Gastrocnemius medialis (tissue), 4 donors: ENCODE measurements at regions not wholly inside any gene's neighbourhood (a gene's known extent, or its start where the extent isn't known, plus 50 kb on each side); places are given as distances from the start of the nearest gene placed in this dataset.

Experiments used
- ATAC-seq, 2 donors: fragments of 150-250 bp; one replicate each; pipeline ENCODE4 v1.9.1; 2016
- DNase-seq, 2 donors: peaks; one replicate each; pipeline ENCODE4 v3.0.0-alpha.2; 2019
- H3K27ac ChIP-seq, 4 donors: fragments of 200-600 bp; sonication (generic); 1 replicate in 1 of 4; 2 replicates in 3 of 4; pipeline ENCODE4 v1.5.1; 2016 to 2018; ENCODE audit warnings: mild to moderate bottlenecking in 2 of 4, moderate library complexity in 1 of 4
- H3K27me3 ChIP-seq, 3 donors: fragments of 200-600 bp; sonication (generic) in 2 of 3; 1 replicate in 1 of 3; 2 replicates in 2 of 3; pipeline versions ENCODE4 v1.5.1 to v1.6.0; 2016 to 2019; ENCODE audit warnings: mild to moderate bottlenecking in 1 of 3, moderate library complexity in 1 of 3
- H3K36me3 ChIP-seq, 2 donors: fragments of 200-600 bp; sonication (generic) in 1 of 2; one replicate each; pipeline ENCODE4 v1.5.1; 2017 to 2018
- H3K4me1 ChIP-seq, 2 donors: fragments of 200-600 bp; sonication (generic) in 1 of 2; one replicate each; pipeline ENCODE4 v1.5.1; 2016 to 2017; ENCODE audit warnings: mild to moderate bottlenecking in 2 of 2
- H3K4me3 ChIP-seq, 4 donors: fragments of 200-600 bp; sonication (generic) in 3 of 4; 1 replicate in 1 of 4; 2 replicates in 3 of 4; pipeline ENCODE4 v1.5.1; 2016 to 2019; ENCODE audit warnings: mild to moderate bottlenecking in 2 of 4
- H3K9me3 ChIP-seq, 3 donors: fragments of 200-600 bp; sonication (generic) in 2 of 3; 1 replicate in 1 of 3; 2 replicates in 2 of 3; pipeline ENCODE4 v1.5.1; 2016 to 2019
- POLR2A ChIP-seq, 2 donors: fragments of 450-650 bp; IDR thresholded peaks; one replicate each; pipeline ENCODE4 v1.6.1; 2017; ENCODE audit warnings: antibody characterized with exemption in 2 of 2, mild to moderate bottlenecking in 2 of 2, moderate library complexity in 2 of 2
- in situ Hi-C, 4 donors: fragments of 200-750 bp; cut with MboI; loops; one replicate each; pipeline versions ENCODE4 v1.15.0 to v1.8.0; 2017; ENCODE audit warnings: low sequenced_read_pairs in 4 of 4
- intact Hi-C: fragments of 100-400 bp; cut with DNase I; formaldehyde crosslinking; loops from one replicate; pipeline ENCODE4 v1.15.1; 2023; ENCODE audit warnings: low total_unique reads
- TF ChIP-seq, protein P1 (sequence below), 5 experiments: fragments of 450-650 bp in 3 of 5; fragments of 200-600 bp in 2 of 5; sonication (generic) in 2 of 5; IDR thresholded peaks in 4 of 5; conservative IDR thresholded peaks in 1 of 5; 1 replicate in 4 of 5; 2 replicates in 1 of 5; pipeline ENCODE4 v1.5.1; 2016 to 2019; ENCODE audit warnings: antibody characterized with exemption in 5 of 5, mild to moderate bottlenecking in 3 of 5, moderate library complexity in 3 of 5

DNA sequence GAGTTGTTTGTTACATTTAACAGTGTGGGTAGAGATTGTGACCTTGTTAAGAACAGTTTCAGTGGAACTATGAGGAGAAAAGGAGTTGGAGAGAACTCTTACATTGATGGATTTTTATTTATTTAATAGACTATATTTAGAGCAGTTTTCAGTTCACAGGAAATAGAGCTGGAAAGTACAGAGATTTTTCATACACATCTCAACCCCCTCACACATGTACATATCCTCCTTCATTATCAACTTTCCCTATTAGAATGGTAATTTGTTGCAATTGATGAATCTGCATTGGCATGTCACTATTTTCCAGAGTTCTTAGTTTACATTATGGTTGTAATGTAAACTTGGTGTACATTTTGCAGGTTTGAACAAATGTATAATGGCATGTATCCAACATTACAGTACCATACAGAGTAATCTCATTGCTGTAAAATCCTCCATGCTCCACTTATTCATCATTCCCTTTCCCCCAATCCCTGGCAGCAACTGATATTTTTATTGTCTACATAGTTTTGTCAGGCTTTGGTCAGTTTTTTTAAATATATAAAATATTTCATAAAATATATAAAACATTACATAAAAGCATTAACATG is 756.6 kb upstream of the DPPA4 start:
- intact Hi-C loops (no loop called here), in situ Hi-C loops (no loop called here)
- TF ChIP-seq, protein P1, sequence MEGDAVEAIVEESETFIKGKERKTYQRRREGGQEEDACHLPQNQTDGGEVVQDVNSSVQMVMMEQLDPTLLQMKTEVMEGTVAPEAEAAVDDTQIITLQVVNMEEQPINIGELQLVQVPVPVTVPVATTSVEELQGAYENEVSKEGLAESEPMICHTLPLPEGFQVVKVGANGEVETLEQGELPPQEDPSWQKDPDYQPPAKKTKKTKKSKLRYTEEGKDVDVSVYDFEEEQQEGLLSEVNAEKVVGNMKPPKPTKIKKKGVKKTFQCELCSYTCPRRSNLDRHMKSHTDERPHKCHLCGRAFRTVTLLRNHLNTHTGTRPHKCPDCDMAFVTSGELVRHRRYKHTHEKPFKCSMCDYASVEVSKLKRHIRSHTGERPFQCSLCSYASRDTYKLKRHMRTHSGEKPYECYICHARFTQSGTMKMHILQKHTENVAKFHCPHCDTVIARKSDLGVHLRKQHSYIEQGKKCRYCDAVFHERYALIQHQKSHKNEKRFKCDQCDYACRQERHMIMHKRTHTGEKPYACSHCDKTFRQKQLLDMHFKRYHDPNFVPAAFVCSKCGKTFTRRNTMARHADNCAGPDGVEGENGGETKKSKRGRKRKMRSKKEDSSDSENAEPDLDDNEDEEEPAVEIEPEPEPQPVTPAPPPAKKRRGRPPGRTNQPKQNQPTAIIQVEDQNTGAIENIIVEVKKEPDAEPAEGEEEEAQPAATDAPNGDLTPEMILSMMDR (IDR thresholded peaks at IDR 0.05 in 4 of 5, conservative IDR thresholded peaks at IDR 0.05 in 1 of 5), result no peak
- no peak for TF ChIP-seq POLR2A (IDR thresholded peaks at IDR 0.05)
- DNase-seq (no peak), ATAC-seq (no peak)
- no peaks in the 10 kb centered on the region for H3K27me3 ChIP-seq
- no peaks in the 10 kb centered on the region for H3K4me1 ChIP-seq
- no peak overlapping the region for H3K27ac ChIP-seq
- no peak overlapping the region for H3K4me3 ChIP-seq
- H3K36me3 ChIP-seq, result no peaks in the 10 kb centered on the region
- no peaks in the 10 kb centered on the region for H3K9me3 ChIP-seq

DNA sequence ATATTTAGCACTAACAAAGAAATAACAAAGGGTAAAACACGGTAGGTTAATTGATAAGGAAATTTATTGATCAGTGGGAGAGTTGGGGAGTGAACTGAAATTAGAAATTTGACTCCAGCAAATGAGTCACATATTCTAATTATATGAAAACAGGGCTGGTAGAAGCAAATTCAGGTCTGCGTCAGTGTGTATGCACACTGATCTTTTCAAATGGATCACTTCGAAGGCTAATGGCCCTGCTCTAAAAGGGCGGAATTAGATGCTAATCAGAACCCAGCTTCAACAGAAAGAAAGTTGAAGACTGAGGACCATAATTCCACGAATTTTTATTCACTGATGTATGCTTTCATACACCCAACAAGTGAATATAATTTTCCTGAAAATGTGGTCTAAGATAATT is 762.4 kb upstream of the DPPA4 start:
- H3K9me3 ChIP-seq, result no peaks in the 10 kb centered on the region
- no peak for DNase-seq
- H3K36me3 ChIP-seq, result no peaks in the 10 kb centered on the region
- intact Hi-C loops (no loop called here), in situ Hi-C loops (no loop called here)
- H3K27ac ChIP-seq, result no peak overlapping the region
- TF ChIP-seq, protein P1 (IDR thresholded peaks at IDR 0.05 in 4 of 5, conservative IDR thresholded peaks at IDR 0.05 in 1 of 5), result no peak
- no peaks in the 10 kb centered on the region for H3K27me3 ChIP-seq
- H3K4me3 ChIP-seq, result no peak overlapping the region
- no peaks in the 10 kb centered on the region for H3K4me1 ChIP-seq
- no peak for ATAC-seq

DNA sequence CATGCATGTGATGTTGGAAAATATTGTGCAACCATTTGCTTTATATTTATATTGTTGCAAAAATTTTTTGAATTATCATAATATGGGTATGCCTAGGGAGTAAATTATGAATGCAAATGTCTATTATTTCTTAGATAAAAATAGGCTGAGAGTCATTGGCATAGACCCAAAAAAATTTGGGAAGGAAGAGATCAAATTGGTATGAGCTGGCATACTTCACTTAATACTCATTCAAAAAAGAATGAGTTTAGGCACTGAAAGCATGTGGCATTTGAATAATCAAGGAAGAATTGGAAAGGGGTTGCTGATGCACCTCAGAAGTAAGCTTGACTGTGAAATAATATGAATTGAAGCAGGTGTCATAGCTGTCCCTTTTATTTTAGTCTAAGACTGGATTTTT is 764.0 kb upstream of the DPPA4 start:
- Histone ChIP-seq H3K36me3 (no peaks in the 10 kb centered on the region), H3K27ac (no peak overlapping the region), H3K9me3 (no peaks in the 10 kb centered on the region), H3K27me3 (no peaks in the 10 kb centered on the region), H3K4me1 (no peaks in the 10 kb centered on the region), H3K4me3 (no peak overlapping the region)
- no peak for DNase-seq
- in situ Hi-C loops, result no loop called here
- no peak for ATAC-seq
- TF ChIP-seq, protein P1 (IDR thresholded peaks at IDR 0.05 in 4 of 5, conservative IDR thresholded peaks at IDR 0.05 in 1 of 5), result no peak
- no peak for TF ChIP-seq POLR2A (IDR thresholded peaks at IDR 0.05)
- intact Hi-C loops, result no loop called here

DNA sequence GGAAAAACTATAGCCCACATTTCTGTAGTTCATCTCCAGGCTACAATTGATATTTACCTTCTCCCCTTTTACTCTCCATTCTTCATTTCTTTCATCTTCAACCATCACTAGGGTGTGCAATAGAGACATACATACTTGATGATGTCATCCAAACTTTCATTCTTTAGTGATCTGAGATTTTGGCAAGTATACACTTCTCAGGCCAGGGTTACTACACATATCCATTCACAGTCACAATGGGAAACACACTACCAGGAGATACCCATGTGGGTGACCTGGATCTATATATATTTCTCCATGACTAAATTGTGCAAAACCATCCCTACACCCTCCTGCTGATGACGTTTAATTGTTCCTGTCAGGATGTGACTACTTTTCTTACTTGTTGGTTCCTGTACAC is 769.5 kb upstream of the DPPA4 start:
- H3K4me1 ChIP-seq, result no peaks in the 10 kb centered on the region
- H3K27ac ChIP-seq, result no peak overlapping the region
- no peaks in the 10 kb centered on the region for H3K9me3 ChIP-seq
- H3K27me3 ChIP-seq, result no peaks in the 10 kb centered on the region
- no peaks in the 10 kb centered on the region for H3K36me3 ChIP-seq
- intact Hi-C loops, result no loop called here
- ATAC-seq, result no peak
- in situ Hi-C loops, result no loop called here
- no peak for DNase-seq
- TF ChIP-seq, protein P1 (IDR thresholded peaks at IDR 0.05 in 4 of 5, conservative IDR thresholded peaks at IDR 0.05 in 1 of 5), result no peak
- H3K4me3 ChIP-seq, result no peak overlapping the region

DNA sequence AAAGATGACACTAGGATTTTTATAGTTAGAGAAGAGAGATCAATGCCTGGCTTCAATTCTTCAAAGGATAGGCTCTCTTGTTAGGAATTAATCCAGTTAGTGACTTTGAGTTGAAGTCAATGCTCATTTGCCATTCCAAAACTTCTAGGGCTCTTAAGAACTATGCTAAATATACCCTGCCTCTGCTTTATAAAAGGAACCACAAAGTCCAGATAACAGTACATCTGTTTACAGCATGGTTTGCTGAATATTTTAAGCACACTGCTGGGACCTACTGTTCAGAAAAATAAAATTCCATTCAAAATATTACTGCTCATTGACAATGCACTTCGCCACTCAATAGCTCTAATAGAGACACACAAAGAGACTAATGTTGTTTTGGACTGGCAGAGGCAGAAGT is 786.6 kb upstream of the DPPA4 start:
- TF ChIP-seq POLR2A (IDR thresholded peaks at IDR 0.05), result no peak
- TF ChIP-seq, protein P1 (IDR thresholded peaks at IDR 0.05 in 4 of 5, conservative IDR thresholded peaks at IDR 0.05 in 1 of 5), result no peak
- Histone ChIP-seq H3K9me3 (no peaks in the 10 kb centered on the region), H3K4me3 (no peak overlapping the region), H3K4me1 (no peaks in the 10 kb centered on the region), H3K36me3 (no peaks in the 10 kb centered on the region), H3K27ac (no peak overlapping the region), H3K27me3 (no peaks in the 10 kb centered on the region)
- DNase-seq (no peak), ATAC-seq (no peak)
- intact Hi-C loops, result no loop called here
- in situ Hi-C loops, result no loop called here
